Activated CD4-positive, alpha-beta T cell treated with anti-CD3 and anti-CD28 coated beads, Interleukin-2, amount 50 U/mL, for 4 hours (primary cell): ENCODE measurements at regions not wholly inside any gene's neighbourhood (a gene's known extent, or its start where the extent isn't known, plus 50 kb on each side); places are given as distances from the start of the nearest gene placed in this dataset.

Experiments used
- DNase-seq, 2 experiments: peaks; one replicate each; pipeline ENCODE4 v3.0.0-alpha.2; 2020

DNA sequence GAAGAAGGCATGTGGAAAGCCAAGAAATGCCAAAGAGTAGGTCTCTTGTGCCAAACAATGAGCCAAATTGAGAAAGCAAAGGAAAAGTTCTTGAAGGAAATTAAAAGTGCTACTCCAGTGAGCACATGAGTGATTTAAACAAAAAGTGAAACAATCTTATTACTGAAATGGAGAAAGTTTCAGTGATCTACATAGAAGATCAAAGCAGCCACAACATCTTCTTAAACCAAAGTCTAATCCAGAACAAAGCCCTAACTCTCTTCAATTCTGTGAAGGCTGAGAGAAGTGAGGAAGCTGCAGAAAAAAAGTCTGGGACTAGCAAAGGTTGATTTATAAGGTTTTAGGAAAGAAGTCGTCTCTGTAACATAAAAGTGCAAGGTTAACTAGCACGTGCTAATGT is 259.6 kb downstream of the FLRT2 start:
- DNase-seq, result no peak

- DNase-seq, result no peak
These were observed 258.7 kb downstream of the FLRT2 start for GRCh38 chr14:85788470-85789233.

GRCh38 chr14:85766295-85766694 is 236.4 kb downstream of the FLRT2 start:
- no peak for DNase-seq

GRCh38 chr14:85764822-85765221 is 234.9 kb downstream of the FLRT2 start:
- DNase-seq, result no peak

DNA sequence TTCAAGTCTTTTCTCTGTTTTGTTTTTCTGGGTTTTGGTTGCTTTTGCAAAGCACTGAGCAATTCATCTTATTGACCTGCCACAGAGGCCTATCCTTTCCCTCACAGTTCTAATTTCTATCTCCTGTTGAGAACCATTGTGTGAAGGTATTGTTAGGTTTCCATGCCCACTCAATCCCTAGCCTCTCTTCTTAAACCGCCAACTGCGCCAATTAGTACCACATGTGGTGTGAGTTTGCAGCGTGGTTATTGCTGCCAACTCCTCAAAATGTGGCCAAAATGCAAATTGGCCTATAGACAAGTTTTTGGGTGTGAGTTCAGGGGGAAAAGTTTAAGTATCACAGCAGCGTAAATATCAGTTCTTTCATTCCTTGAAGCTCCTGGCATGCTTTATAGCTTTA is 232.6 kb downstream of the FLRT2 start:
- no peak for DNase-seq

DNA sequence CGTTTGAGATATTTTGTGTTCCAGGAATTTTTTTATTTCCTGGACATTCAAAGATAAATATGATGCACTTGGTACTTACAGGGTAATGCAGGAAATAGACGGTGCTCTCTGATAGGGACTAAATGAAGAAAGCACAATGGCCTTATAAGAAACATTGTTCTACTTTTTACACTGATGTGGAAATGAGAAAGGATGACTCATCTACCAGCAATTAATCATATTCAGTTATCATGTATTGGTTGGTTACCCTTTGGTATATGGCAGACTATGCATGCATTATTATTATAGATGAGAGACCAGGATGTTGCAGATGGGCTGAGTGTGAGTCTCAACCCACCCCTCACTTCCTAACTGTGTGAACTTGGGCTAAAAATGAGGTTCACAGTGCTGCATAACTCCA is 222.2 kb downstream of the FLRT2 start:
- DNase-seq, result no peak

GRCh38 chr14:85744573-85744972 is 214.6 kb downstream of the FLRT2 start:
- DNase-seq, result no peak

DNA sequence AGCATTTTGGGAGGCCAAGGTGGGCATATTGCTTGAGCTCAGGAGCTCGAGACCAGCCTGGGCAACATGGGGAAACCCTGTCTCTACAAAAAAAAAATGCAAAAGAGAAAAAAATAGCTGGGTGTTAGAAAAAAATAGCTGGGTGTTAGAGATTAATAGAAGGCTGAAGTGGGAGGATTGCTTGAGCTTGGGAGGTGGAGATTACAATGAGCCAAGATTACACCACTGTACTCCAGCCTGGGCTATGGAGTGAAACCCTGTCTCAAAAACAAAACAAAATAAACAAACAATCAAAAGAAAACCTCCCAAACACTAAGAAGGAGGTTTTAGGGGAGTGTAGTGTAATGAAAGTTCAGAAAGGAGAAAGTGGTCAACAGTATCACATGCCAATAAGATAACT is 202.1 kb downstream of the FLRT2 start:
- no peak for DNase-seq

DNA sequence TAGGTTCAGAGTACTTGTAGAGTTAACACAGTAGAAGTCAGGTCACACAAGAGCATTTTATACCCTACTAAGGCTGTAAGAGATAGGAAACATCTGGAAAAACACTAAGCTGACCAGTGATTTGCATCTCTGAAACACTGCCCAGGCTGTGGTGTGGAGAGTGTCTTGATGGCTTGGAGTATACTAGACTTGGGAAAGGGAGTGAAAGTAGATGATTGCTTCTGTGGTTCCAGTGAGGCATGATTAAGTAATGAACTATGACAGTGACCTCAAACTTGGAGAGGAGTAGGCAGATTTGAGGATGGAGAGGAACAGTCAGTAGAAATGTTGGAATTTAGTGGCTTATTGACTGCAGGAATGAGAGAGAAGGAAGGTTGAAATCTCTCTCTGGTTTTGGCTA is 201.2 kb downstream of the FLRT2 start:
- DNase-seq, result no peak

DNA sequence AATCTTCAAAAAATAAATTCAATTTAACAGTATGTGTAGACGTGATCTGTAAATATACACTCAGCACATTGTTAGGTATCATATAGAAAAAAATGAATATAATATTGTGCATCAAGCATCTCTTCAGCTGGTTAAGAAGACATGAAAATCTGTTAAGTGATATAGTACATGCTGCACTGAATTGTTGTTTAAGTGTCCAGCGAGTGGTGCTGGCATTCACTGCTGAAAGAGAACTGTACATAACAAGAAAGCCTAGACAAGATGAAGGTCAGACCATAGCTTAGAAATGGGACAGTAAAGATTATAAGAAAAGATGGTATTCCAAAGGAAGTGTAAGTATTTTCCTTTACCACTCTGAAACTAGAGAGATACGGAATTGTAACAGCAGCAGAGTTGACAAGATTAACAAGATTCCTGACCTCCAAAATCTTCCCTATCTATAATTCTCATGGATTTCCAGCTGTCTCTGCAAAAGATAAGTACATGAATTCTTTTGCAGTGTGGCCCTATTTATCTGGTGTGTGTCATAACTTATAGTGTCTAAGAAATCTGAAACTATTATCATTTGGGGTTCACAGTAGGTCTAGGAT is 198.6 kb downstream of the FLRT2 start:
- no peak for DNase-seq

DNA sequence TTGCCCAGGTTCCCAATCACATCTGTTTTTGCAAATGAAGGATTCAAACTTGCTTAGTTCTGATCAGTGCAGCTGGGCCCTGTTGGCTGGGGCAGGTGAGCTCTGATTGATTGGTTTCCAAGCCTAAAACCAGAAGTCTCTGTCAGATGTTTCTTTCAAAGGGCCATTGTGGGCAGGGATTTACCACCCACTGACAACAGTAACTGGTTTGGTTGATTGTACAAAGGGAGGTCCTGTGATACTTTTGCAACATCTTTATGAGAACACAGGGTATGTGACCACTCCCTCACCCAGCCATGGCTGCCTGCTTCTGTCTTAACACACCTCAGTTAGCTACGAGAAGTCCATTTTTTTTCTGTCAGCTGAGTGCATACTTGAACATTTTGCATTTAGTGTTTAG is 184.1 kb downstream of the FLRT2 start:
- DNase-seq, result no peak

DNA sequence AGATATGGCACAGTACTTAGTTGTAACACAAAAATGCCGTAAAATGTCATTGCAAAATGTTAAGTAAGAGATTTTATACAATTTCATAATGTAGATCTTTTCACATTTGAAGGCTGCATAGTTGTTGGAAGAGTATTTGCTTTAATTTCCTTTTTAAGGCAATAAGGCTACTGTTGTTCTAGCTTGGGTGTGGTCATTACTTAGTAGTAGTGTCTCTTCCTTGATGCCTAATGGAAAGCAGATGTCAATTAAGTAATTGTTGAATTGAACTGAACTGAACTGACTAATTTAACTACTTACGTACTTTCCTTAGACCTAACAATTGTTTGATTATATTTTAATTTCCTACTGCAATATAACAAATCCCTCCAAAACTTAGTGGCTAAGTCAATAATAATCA is 181.7 kb downstream of the FLRT2 start:
- DNase-seq, result no peak
